T-helper 2 cell treated with Interferon-gamma antibody and Interleukin-4, amounts not matched to agents 5 μg/mL and 100 μg/mL, for 36 hours (primary cell): ENCODE measurements at regions not wholly inside any gene's neighbourhood (a gene's known extent, or its start where the extent isn't known, plus 50 kb on each side); places are given as distances from the start of the nearest gene placed in this dataset.

Experiments used
- DNase-seq: peaks from one replicate; pipeline ENCODE4 v3.0.0; 2021; ENCODE audit warnings: low spot score
- H3K27ac Mint-ChIP-seq: one replicate; pipeline ENCODE4 v1.8.0; 2021; ENCODE audit warnings: mild to moderate bottlenecking, mixed read lengths
- H3K27me3 Mint-ChIP-seq: one replicate; pipeline ENCODE4 v1.8.0; 2021; ENCODE audit warnings: low read depth, mixed read lengths
- H3K36me3 Mint-ChIP-seq: one replicate; pipeline ENCODE4 v1.8.0; 2021; ENCODE audit warnings: low read depth, mixed read lengths
- H3K4me1 Mint-ChIP-seq: one replicate; pipeline ENCODE4 v1.8.0; 2021; ENCODE audit warnings: low read depth, mixed read lengths
- H3K4me3 Mint-ChIP-seq: one replicate; pipeline ENCODE4 v1.8.0; 2022; ENCODE audit warnings: mild to moderate bottlenecking, moderate library complexity, mixed read lengths
- H3K9me3 Mint-ChIP-seq: one replicate; pipeline ENCODE4 v1.8.0; 2021; ENCODE audit warnings: mixed read lengths

DNA sequence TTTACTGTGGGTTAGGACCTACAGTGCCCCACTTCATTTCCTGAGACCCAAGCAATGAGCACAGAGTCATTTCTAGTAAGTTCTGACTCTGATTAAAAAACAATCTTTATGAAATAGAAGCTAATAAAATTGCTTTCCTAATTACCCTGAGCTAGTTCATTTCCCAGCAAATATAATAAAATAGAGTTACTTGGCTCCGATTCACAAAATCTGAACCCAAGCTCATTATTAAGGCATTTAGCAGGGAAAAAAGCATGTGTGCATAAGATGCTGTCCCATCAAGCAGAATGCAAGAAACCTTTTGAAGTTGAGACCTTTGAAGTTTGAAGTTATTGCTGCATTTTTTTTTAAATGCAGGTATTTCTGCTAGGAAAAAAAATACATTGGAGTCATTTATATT lies 629.1 kb downstream of the BCL11A start:
- Mint-ChIP-seq H3K9me3 (no peaks in the 10 kb centered on the region), H3K27ac (no peak overlapping the region), H3K4me3 (no peak overlapping the region), H3K4me1 (no peaks in the 10 kb centered on the region), H3K27me3 (no peaks in the 10 kb centered on the region), H3K36me3 (no peaks in the 10 kb centered on the region)
- no peak for DNase-seq

DNA sequence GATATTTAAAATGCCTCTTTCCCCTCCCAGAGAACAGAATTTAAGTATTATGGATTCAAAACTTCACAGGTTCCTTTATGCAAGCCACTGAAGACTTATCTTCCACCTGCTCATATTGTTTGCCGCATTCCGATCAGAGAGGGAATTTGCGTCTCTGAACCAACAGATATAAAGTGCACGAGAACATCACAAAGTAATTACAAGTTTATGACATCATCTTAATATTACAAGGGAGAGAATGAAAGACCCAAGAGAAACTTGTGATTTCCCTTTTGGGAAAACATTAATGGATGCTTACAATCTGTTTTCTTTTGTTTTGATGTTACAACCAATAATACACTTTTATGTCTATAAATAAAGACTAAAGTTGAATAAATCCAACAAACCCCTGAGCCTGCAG lies 631.0 kb downstream of the BCL11A start:
- H3K9me3 Mint-ChIP-seq: no peaks in the 10 kb centered on the region
- DNase-seq: no peak
- no peak overlapping the region for H3K27ac Mint-ChIP-seq
- no peaks in the 10 kb centered on the region for H3K36me3 Mint-ChIP-seq
- H3K4me1 Mint-ChIP-seq: no peaks in the 10 kb centered on the region
- no peak overlapping the region for H3K4me3 Mint-ChIP-seq
- no peaks in the 10 kb centered on the region for H3K27me3 Mint-ChIP-seq

DNA sequence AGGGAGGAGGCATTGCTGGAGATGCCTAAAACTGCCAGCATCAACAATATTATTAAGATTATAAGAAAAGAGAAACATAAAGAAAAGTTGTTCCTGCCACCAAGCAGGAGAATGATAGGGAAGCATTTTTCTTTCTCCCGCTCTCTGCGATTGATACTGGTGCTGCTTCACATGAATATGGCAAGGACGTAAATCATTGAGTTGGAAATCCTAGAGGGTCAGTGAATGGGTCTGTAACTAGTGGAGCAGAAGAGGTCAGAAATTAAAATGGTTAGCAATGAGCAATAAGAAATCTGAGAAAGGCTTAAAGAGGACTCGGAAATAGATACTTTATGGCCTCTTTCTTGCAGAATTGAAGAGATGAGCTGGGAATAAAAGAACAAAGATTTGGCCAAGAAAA lies 631.7 kb downstream of the BCL11A start:
- H3K4me3 Mint-ChIP-seq: no peak overlapping the region
- H3K27ac Mint-ChIP-seq: no peak overlapping the region
- no peaks in the 10 kb centered on the region for H3K9me3 Mint-ChIP-seq
- no peaks in the 10 kb centered on the region for H3K4me1 Mint-ChIP-seq
- H3K27me3 Mint-ChIP-seq: no peaks in the 10 kb centered on the region
- DNase-seq: no peak
- H3K36me3 Mint-ChIP-seq: no peaks in the 10 kb centered on the region

- Mint-ChIP-seq H3K9me3 (no peaks in the 10 kb centered on the region), H3K27me3 (no peaks in the 10 kb centered on the region), H3K36me3 (no peaks in the 10 kb centered on the region), H3K27ac (no peak overlapping the region), H3K4me1 (no peaks in the 10 kb centered on the region), H3K4me3 (no peak overlapping the region)
- no peak for DNase-seq
Observed at GRCh38 chr2:59920961-59921360, 632.5 kb downstream of the BCL11A start.

DNA sequence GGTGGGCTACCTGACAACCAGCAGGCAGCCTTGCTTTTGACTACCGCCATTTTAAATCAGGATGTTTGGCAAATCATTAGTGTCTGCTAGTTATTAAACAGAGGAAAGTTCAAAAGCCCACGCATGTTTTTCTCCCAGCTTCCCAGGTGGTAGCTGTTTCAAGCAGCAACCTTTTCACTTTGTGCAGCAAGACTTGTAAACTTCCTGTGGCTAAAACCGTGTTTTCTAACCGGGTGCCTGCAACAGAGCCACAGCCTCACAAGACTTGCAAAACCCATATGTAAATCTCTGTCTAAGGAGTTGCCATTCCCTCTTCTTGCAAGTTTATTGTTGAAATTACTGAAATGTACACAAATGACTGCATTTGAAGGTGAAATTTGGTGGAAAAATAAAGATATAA lies 633.1 kb downstream of the BCL11A start:
- no peak for DNase-seq
- Mint-ChIP-seq H3K9me3 (no peaks in the 10 kb centered on the region), H3K36me3 (no peaks in the 10 kb centered on the region), H3K4me1 (no peaks in the 10 kb centered on the region), H3K4me3 (no peak overlapping the region), H3K27ac (no peak overlapping the region), H3K27me3 (no peaks in the 10 kb centered on the region)

DNA sequence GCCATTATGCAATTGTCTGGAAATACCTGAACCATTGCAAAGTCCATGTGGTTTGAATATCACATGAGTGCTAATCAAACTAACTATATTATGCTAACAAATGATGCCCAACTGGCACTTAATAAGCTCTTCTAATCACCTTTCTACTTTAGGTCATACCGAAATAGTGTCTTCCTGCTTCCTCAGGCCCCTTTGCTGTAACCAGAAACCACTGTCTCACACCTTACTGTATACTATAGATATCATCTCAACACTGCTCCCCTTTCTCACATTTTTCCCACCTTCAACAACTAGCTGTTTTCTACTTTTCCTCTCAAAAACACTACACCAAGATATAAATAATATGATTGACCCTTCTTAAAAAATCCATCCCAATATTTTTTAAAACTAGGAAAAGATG lies 633.9 kb downstream of the BCL11A start:
- DNase-seq: no peak
- no peaks in the 10 kb centered on the region for H3K4me1 Mint-ChIP-seq
- H3K36me3 Mint-ChIP-seq: no peaks in the 10 kb centered on the region
- H3K9me3 Mint-ChIP-seq: no peaks in the 10 kb centered on the region
- no peak overlapping the region for H3K4me3 Mint-ChIP-seq
- no peak overlapping the region for H3K27ac Mint-ChIP-seq
- H3K27me3 Mint-ChIP-seq: peaks cover 4% of the 10 kb centered on the region

GRCh38 chr2:59912042-59912441 lies 641.4 kb downstream of the BCL11A start:
- Mint-ChIP-seq H3K4me1 (no peaks in the 10 kb centered on the region), H3K27ac (no peak overlapping the region), H3K36me3 (no peaks in the 10 kb centered on the region), H3K27me3 (peaks cover 4% of the 10 kb centered on the region), H3K4me3 (no peak overlapping the region), H3K9me3 (no peaks in the 10 kb centered on the region)
- DNase-seq: no peak

DNA sequence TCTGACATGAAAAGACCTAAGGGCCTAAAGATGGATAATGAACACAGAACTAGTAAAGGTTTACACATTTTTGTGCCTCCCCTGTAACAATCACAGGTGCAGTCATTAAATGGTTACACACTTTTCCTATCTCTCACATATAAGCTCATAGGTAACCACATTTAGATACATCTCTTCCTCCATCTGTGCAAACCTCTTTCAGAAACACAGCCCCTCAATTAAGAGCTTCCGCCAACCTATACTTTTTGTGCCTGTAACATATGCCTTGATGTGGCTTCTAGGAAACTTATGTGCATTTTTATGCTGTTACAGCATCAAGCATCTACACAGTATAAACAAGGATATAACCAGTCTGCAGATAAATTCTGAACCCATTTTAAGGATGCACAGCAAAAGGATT lies 643.3 kb downstream of the BCL11A start:
- no peak for DNase-seq
- no peak overlapping the region for H3K4me3 Mint-ChIP-seq
- H3K36me3 Mint-ChIP-seq: no peaks in the 10 kb centered on the region
- H3K27me3 Mint-ChIP-seq: peaks cover 4% of the 10 kb centered on the region
- no peaks in the 10 kb centered on the region for H3K4me1 Mint-ChIP-seq
- H3K9me3 Mint-ChIP-seq: no peaks in the 10 kb centered on the region
- no peak overlapping the region for H3K27ac Mint-ChIP-seq

DNA sequence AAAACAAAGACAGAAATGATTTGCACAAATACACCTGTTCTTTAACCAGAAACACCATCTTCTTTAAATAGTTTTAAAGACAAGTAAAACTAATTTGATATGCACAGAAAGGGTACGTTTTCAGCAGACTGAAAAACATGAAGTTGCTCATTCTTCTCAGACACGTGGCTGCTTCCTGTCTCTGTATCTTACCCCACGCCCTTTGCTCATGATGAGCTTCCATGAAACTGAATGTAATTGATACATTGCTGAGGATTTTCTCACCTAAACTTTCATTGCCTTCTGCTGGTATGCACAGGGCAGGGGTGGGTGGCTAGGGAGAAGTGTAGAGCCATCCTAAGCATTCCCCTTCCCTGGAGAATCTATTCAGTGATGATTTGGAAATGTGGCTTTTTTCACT lies 644.3 kb downstream of the BCL11A start:
- Mint-ChIP-seq H3K27ac (no peak overlapping the region), H3K9me3 (no peaks in the 10 kb centered on the region), H3K27me3 (no peaks in the 10 kb centered on the region), H3K36me3 (no peaks in the 10 kb centered on the region), H3K4me1 (no peaks in the 10 kb centered on the region), H3K4me3 (no peak overlapping the region)
- no peak for DNase-seq

DNA sequence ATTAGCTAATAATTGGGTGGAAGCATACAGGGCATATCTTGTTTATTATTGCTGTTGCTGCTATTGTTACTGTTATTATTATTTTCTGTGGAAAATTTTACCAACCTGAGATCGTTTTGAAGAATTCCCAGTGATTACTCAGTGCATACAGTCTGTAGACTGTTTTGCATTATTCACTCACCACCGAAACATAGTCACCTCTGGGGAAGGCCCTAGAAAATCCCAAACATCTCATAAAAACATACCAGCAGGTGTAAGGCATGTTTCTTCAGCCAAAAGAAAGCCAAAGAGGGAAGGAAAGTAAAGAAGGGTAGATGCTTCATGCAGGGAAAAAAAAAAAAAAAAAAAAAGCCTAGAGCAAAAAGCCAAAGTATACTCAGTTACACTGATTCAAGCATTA lies 647.7 kb downstream of the BCL11A start:
- Mint-ChIP-seq H3K36me3 (no peaks in the 10 kb centered on the region), H3K4me3 (no peak overlapping the region), H3K27me3 (no peaks in the 10 kb centered on the region), H3K9me3 (no peaks in the 10 kb centered on the region), H3K4me1 (no peaks in the 10 kb centered on the region), H3K27ac (no peak overlapping the region)
- no peak for DNase-seq

DNA sequence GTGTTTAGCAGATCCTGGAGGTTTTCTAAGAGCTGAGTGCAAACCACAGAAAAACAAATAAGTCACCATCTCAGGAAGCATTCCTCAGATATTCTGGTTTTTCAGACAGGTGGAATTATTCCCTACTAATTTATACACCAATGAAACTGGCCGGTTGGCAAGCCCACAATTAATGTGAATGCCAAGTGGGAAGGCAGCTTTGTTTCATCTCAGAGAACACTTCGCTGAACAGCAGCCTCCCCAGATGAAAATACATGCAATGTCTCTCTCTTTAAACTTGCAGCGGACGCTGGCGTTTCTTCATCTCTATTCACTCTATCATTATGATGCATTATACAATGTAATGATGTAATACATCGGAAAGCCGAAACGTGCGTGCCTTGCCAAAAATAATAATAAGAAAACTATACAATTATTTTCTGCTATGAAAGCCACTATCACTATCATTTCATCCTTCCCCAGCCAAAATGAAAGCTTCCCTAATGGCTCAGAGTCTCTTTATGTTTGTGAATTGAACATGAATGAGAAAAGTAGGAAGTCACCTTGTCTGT lies 649.4 kb downstream of the BCL11A start:
- Mint-ChIP-seq H3K27ac (no peak overlapping the region), H3K27me3 (no peaks in the 10 kb centered on the region), H3K36me3 (no peaks in the 10 kb centered on the region), H3K9me3 (no peaks in the 10 kb centered on the region), H3K4me1 (no peaks in the 10 kb centered on the region), H3K4me3 (no peak overlapping the region)
- DNase-seq: no peak

DNA sequence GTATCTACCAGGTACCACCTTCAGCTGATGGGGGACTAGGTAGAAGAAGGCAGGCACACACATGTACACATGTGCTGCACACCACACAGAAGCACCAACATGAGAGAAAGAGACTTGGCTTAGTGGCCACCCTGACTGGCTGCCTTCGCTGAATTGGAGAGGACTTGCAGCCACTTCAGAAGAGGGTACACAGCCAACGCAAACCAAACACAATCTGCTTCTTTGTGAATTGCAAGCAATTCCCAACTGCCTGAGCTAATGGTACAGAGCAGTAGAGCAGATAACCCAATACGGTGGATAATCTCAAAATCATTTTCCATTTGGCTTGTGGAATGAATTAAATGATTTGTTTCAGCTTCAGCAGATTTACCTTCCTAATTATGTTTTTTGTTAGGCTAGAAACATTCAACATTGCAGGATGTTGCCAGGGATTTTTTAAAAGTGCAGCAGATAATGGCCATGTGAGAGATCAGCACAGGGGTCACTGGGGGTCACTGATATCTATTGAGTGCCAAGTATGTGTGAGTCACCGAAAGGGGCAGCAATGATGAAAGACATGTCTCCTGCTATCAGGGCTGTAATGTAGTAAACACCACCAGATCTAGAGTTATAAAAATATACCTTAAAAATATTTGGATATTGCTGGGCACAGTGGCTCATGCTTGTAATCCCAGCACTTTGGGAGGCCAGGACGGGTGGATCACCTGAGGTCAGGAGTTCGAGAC lies 652.6 kb downstream of the BCL11A start:
- no peak overlapping the region for H3K27ac Mint-ChIP-seq
- H3K4me3 Mint-ChIP-seq: no peak overlapping the region
- DNase-seq: no peak
- no peaks in the 10 kb centered on the region for H3K27me3 Mint-ChIP-seq
- no peaks in the 10 kb centered on the region for H3K9me3 Mint-ChIP-seq
- H3K4me1 Mint-ChIP-seq: no peaks in the 10 kb centered on the region
- no peaks in the 10 kb centered on the region for H3K36me3 Mint-ChIP-seq

- Mint-ChIP-seq H3K36me3 (no peaks in the 10 kb centered on the region), H3K27ac (no peak overlapping the region)
Observed at GRCh38 chr2:59899692-59900091, 653.8 kb downstream of the BCL11A start.

GRCh38 chr2:59896499-59897245 lies 656.8 kb downstream of the BCL11A start:
- no peaks in the 10 kb centered on the region for H3K36me3 Mint-ChIP-seq

More at GRCh38 chr2:59899692-59900091, 653.8 kb downstream of the BCL11A start:
- no peak for DNase-seq
- Mint-ChIP-seq H3K27me3 (no peaks in the 10 kb centered on the region), H3K4me3 (no peak overlapping the region), H3K4me1 (no peaks in the 10 kb centered on the region), H3K9me3 (no peaks in the 10 kb centered on the region)

More at GRCh38 chr2:59896499-59897245, 656.8 kb downstream of the BCL11A start:
- Mint-ChIP-seq H3K4me3 (no peak overlapping the region), H3K27me3 (no peaks in the 10 kb centered on the region), H3K9me3 (no peaks in the 10 kb centered on the region), H3K27ac (no peak overlapping the region), H3K4me1 (no peaks in the 10 kb centered on the region)
- no peak for DNase-seq
